HAP-1 (cell line): ENCODE measurements at regions not wholly inside any gene's neighbourhood (a gene's known extent, or its start where the extent isn't known, plus 50 kb on each side); places are given as distances from the start of the nearest gene placed in this dataset.

Experiments
- DNase-seq, 2 experiments: peaks; one replicate each; pipeline ENCODE4 v3.0.0-alpha.2; 2016 to 2020; ENCODE audit warnings: low spot score in 2 of 2
- H3K27me3 ChIP-seq: fragments of 250-450 bp; sonication (Bioruptor Pico); 2 replicates; pipeline ENCODE4 v1.5.1; 2020; ENCODE audit warnings: low read depth, mild to moderate bottlenecking, moderate library complexity
- H3K36me3 ChIP-seq: fragments of 250-450 bp; sonication (Bioruptor Pico); replicated peaks from 2 replicates; pipeline ENCODE4 v1.5.1; 2020; ENCODE audit warnings: mild to moderate bottlenecking
- H3K4me1 ChIP-seq: fragments of 250-450 bp; sonication (Bioruptor Pico); 2 replicates; pipeline ENCODE4 v1.5.1; 2020; ENCODE audit warnings: mild to moderate bottlenecking
- H3K4me3 ChIP-seq: fragments of 250-450 bp; sonication (Bioruptor Pico); 2 replicates; pipeline ENCODE4 v1.5.1; 2020; ENCODE audit warnings: mild to moderate bottlenecking, moderate library complexity
- H3K9me3 ChIP-seq: fragments of 250-450 bp; sonication (Bioruptor Pico); 2 replicates; pipeline ENCODE4 v1.5.1; 2020; ENCODE audit warnings: mild to moderate bottlenecking, moderate library complexity
- in situ Hi-C: fragments of 300-500 bp; cut with MboI; formaldehyde crosslinking; loops from 3 replicates; pipeline ENCODE4 v1.14.3; 2020; ENCODE audit warnings: low sequenced_read_pairs, inconsistent platforms, mixed read lengths

- no peaks in the 10 kb centered on the region for H3K9me3 ChIP-seq
- no peak overlapping the region for H3K4me3 ChIP-seq
- DNase-seq = no peak
- in situ Hi-C loops = no loop called here
- no peaks in the 10 kb centered on the region for H3K27me3 ChIP-seq
- H3K36me3 ChIP-seq = no peaks in the 10 kb centered on the region
- H3K4me1 ChIP-seq = peaks cover 9% of the 10 kb centered on the region
Measured at GRCh38 chr1:81364088-81364487, 436.6 kb upstream of the ADGRL2 start.

- in situ Hi-C loops = no loop called here
- DNase-seq = no peak
- Histone ChIP-seq H3K36me3 (no peaks in the 10 kb centered on the region), H3K27me3 (no peaks in the 10 kb centered on the region), H3K4me1 (peaks cover 8% of the 10 kb centered on the region), H3K4me3 (no peak overlapping the region), H3K9me3 (no peaks in the 10 kb centered on the region)
Measured at GRCh38 chr1:81358151-81358550, 442.6 kb upstream of the ADGRL2 start.

- Histone ChIP-seq H3K27me3 (no peaks in the 10 kb centered on the region), H3K4me3 (no peak overlapping the region), H3K36me3 (no peaks in the 10 kb centered on the region), H3K9me3 (no peaks in the 10 kb centered on the region), H3K4me1 (peaks cover 8% of the 10 kb centered on the region)
- DNase-seq = peak in 1 of 2 experiments; percentile 22
- in situ Hi-C loops = no loop called here
Measured at GRCh38 chr1:81351864-81352263, 448.9 kb upstream of the ADGRL2 start.

GRCh38 chr1:81349194-81349965, 451.4 kb upstream of the ADGRL2 start:
- Histone ChIP-seq H3K9me3 (no peaks in the 10 kb centered on the region), H3K4me1 (peaks cover 8% of the 10 kb centered on the region), H3K4me3 (no peak overlapping the region), H3K27me3 (no peaks in the 10 kb centered on the region), H3K36me3 (no peaks in the 10 kb centered on the region)
- DNase-seq = no peak
- in situ Hi-C loops = no loop called here

- in situ Hi-C loops = no loop called here
- Histone ChIP-seq H3K9me3 (no peaks in the 10 kb centered on the region), H3K27me3 (no peaks in the 10 kb centered on the region), H3K4me1 (0 out of 2 replicates have a peak, but pooled peaks cover 3% of the 10 kb centered on the region), H3K36me3 (no peaks in the 10 kb centered on the region), H3K4me3 (no peak overlapping the region)
- DNase-seq = no peak
Measured at GRCh38 chr1:81345110-81345509, 455.6 kb upstream of the ADGRL2 start.

GRCh38 chr1:81340239-81340638, 460.5 kb upstream of the ADGRL2 start:
- DNase-seq = no peak
- in situ Hi-C loops = no loop called here
- Histone ChIP-seq H3K36me3 (no peaks in the 10 kb centered on the region), H3K27me3 (no peaks in the 10 kb centered on the region), H3K4me3 (no peak overlapping the region), H3K4me1 (peaks cover 14% of the 10 kb centered on the region), H3K9me3 (no peaks in the 10 kb centered on the region)

- Histone ChIP-seq H3K9me3 (no peaks in the 10 kb centered on the region), H3K4me3 (no peak overlapping the region), H3K4me1 (peaks cover 17% of the 10 kb centered on the region), H3K27me3 (no peaks in the 10 kb centered on the region), H3K36me3 (no peaks in the 10 kb centered on the region)
- no peak for DNase-seq
- in situ Hi-C loops = no loop called here
Measured at GRCh38 chr1:81337226-81337625, 463.5 kb upstream of the ADGRL2 start.

GRCh38 chr1:81335876-81336275, 464.9 kb upstream of the ADGRL2 start:
- in situ Hi-C loops = no loop called here
- Histone ChIP-seq H3K9me3 (no peaks in the 10 kb centered on the region), H3K27me3 (no peaks in the 10 kb centered on the region), H3K4me1 (peaks cover 17% of the 10 kb centered on the region), H3K36me3 (no peaks in the 10 kb centered on the region), H3K4me3 (no peak overlapping the region)
- peak; percentile 45 to 82 for DNase-seq

GRCh38 chr1:81330521-81330920, 470.2 kb upstream of the ADGRL2 start:
- Histone ChIP-seq H3K9me3 (no peaks in the 10 kb centered on the region), H3K36me3 (no peaks in the 10 kb centered on the region), H3K4me1 (peaks cover 19% of the 10 kb centered on the region), H3K4me3 (no peak overlapping the region), H3K27me3 (no peaks in the 10 kb centered on the region)
- in situ Hi-C loops = no loop called here
- no peak for DNase-seq

GRCh38 chr1:81330111-81330510, 470.6 kb upstream of the ADGRL2 start:
- Histone ChIP-seq H3K4me3 (no peak overlapping the region), H3K27me3 (no peaks in the 10 kb centered on the region), H3K36me3 (no peaks in the 10 kb centered on the region), H3K9me3 (no peaks in the 10 kb centered on the region), H3K4me1 (peaks cover 15% of the 10 kb centered on the region)
- in situ Hi-C loops = no loop called here
- DNase-seq = no peak

- DNase-seq = peak; percentile 33 to 58
- in situ Hi-C loops = no loop called here
- Histone ChIP-seq H3K4me3 (no peak overlapping the region), H3K36me3 (no peaks in the 10 kb centered on the region), H3K9me3 (no peaks in the 10 kb centered on the region), H3K27me3 (no peaks in the 10 kb centered on the region), H3K4me1 (peaks cover 13% of the 10 kb centered on the region)
Measured at GRCh38 chr1:81329041-81329440, 471.7 kb upstream of the ADGRL2 start.

- in situ Hi-C loops = no loop called here
- no peak overlapping the region for H3K4me3 ChIP-seq
- no peak for DNase-seq
- H3K4me1 ChIP-seq = peaks cover 13% of the 10 kb centered on the region
- H3K27me3 ChIP-seq = no peaks in the 10 kb centered on the region
- H3K9me3 ChIP-seq = no peaks in the 10 kb centered on the region
- H3K36me3 ChIP-seq = no peaks in the 10 kb centered on the region
Measured at GRCh38 chr1:81327743-81328142, 473.0 kb upstream of the ADGRL2 start.

GRCh38 chr1:81327103-81327710, 473.5 kb upstream of the ADGRL2 start:
- H3K36me3 ChIP-seq = no peaks in the 10 kb centered on the region
- in situ Hi-C loops = no loop called here
- H3K4me3 ChIP-seq = no peak overlapping the region
- DNase-seq = no peak
- no peaks in the 10 kb centered on the region for H3K9me3 ChIP-seq
- H3K27me3 ChIP-seq = no peaks in the 10 kb centered on the region
- peaks cover 13% of the 10 kb centered on the region for H3K4me1 ChIP-seq

GRCh38 chr1:81326212-81326611, 474.5 kb upstream of the ADGRL2 start:
- H3K27me3 ChIP-seq = no peaks in the 10 kb centered on the region
- H3K36me3 ChIP-seq = no peaks in the 10 kb centered on the region
- no peaks in the 10 kb centered on the region for H3K9me3 ChIP-seq
- H3K4me3 ChIP-seq = no peak overlapping the region
- in situ Hi-C loops = no loop called here
- peaks cover 13% of the 10 kb centered on the region for H3K4me1 ChIP-seq
- no peak for DNase-seq
